ENCODE measurements at regions not wholly inside any gene's neighbourhood (a gene's known extent, or its start where the extent isn't known, plus 50 kb on each side); places are given as distances from the start of the nearest gene placed in this dataset.
"Not testable (repeated sequence)": the region's sequence is repeated elsewhere in the genome, so short reads cannot be mapped to it uniquely, and the experiment has no call there.

DNA sequence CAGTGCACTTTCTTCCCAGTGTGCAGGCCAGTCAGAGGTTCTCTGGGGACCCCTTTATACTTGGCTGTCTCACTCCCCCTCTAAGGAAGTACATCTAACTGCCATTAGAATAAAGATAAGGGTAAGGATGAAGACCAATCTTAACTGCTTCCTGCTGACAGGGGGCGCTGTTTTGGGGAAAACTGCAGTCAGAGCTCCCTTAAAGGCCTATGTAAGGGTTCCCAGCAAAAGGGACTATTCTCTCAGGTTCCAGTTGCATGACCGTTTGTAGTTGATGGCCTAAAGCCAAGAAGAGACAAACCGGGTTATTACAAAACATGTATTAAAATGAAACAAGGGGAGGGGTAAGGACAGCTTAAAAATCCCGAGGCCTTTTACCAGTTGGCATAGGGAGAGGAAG lies 115.6 kb upstream of the SPIN4 start:
- no peak for DNase-seq (ENCODE audit: low spot score)

- DNase-seq (ENCODE audit: low spot score): no peak
These were observed 107.8 kb upstream of the SPIN4 start for GRCh38 chrX:63458981-63459380.

DNA sequence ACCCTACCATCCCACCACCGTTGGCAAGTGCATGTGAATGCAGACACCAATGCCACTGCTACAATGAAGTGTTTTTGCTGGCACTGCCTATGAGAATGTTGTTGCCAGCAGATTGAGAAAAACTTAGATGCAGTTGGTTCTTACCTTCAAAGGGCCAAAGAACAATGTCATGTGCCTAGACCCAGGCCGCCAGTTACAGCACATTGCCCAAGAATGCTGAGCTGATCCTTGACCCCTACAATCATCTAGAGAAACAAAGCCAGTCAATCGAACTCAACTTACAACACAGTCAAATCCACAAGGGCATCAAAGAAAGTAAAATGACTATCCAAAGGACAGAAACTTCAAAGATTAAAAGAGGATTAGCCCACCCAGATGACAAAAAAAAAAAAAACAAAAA lies 102.4 kb upstream of the SPIN4 start:
- DNase-seq (ENCODE audit: low spot score): no peak

DNA sequence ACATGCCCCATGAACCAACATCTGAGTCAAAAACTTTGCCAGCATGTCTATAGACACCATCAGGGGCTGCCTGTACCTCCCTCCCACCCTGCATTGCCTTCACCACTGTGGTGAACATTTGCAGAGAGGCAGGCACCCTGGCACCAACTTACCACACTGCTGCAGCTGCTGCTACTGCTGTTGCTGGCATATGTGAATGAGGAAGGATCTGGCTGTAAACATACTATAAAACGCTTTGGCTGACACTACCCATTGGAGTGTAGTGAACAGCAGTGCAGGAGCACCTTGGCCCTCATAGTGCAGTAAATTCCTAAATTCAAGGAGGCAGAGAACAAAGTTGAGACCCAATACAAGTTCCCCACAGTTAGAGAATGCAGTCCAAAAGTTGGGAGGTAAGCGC lies 90.6 kb upstream of the SPIN4 start:
- no peak for DNase-seq (ENCODE audit: low spot score)

DNA sequence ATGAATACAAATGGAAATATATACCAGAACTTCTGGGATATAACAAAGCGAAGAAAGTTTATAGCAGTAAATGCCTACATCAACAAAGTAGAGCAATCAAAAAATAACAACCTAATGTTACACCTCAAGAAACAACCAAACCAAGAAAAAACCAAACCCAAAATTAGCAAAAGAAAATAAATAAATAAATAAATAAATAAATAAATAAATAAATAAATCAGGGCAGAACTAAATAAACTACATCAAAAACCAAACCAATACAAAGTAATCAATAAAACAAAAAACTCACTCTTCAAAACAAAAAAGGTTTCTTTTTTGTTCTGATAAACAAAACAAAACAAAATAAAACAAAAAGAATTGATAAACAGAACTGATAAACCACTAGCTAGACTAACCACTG lies 88.4 kb upstream of the SPIN4 start:
- no peak for DNase-seq (ENCODE audit: low spot score)

GRCh38 chrX:63436865-63437264 lies 85.7 kb upstream of the SPIN4 start:
- no peak for DNase-seq (ENCODE audit: low spot score)

DNA sequence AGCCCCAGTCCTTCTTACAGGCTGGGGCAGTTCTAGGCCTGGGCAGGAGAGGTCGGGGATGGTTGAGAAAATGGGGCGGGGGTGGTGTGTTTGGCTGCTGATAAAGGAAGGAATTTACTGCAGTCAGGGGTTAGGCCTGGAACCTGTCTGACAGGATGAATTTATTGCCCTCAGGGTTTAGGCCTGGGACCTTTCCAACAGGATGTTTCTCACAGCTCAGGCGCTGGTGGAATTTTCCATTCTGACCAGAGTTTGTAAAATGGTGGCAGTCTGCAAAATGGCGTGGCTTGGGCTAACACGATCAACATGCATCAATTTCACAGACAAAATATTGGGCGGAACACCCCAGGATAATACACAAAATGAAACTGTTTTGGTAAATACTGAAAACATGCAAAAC lies 83.5 kb upstream of the SPIN4 start:
- no peak for DNase-seq (ENCODE audit: low spot score)

DNA sequence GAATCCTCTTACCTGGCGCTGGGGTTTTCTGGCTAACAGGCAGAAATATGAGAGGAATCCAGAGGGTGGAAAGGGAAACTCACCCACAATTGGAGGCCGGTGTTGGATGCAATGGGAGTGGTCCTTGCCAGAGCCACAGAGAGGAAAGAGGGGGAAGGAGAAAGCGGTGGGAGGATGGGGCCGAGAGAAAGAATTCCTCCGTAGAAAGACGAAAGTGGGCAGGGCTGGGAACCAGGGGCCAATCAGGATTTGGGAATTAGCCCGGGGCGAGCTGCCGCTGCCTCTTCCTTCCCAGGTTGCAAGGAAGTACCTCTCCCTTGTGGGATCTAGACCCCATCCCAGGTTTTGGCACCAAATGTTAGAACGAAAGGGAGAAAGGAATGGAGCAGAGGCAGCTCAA lies 83.1 kb upstream of the SPIN4 start:
- no peak for DNase-seq (ENCODE audit: low spot score)

GRCh38 chrX:63430026-63430425 lies 78.9 kb upstream of the SPIN4 start:
- DNase-seq (ENCODE audit: low spot score): no peak

- DNase-seq (ENCODE audit: low spot score): no peak
These were observed 77.2 kb upstream of the SPIN4 start for GRCh38 chrX:63428348-63428747.

GRCh38 chrX:63426519-63426918 lies 75.4 kb upstream of the SPIN4 start:
- no peak for DNase-seq (ENCODE audit: low spot score)

GRCh38 chrX:63424063-63424462 lies 72.9 kb upstream of the SPIN4 start:
- DNase-seq (ENCODE audit: low spot score): no peak

DNA sequence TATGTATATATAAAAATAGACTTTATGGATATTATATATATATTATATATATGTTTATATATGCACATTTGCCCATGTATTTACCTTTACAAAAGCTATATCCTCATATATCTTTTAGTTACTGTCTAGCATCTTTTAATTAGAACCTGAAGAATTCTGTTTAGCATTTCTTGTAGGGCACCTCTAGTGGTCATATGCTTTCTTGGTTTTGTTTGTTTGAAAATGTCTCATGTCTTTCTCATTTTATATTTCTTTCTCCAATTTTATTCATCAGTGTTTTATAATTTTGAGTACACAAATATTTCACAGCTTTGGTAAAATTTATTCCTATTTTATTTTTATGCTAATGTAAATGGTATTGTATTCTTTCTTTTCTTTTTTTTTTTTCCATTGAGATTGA lies 70.3 kb upstream of the SPIN4 start:
- DNase-seq (ENCODE audit: low spot score): no peak

- DNase-seq (ENCODE audit: low spot score): no peak
These were observed 67.1 kb upstream of the SPIN4 start for GRCh38 chrX:63418211-63418610.

DNA sequence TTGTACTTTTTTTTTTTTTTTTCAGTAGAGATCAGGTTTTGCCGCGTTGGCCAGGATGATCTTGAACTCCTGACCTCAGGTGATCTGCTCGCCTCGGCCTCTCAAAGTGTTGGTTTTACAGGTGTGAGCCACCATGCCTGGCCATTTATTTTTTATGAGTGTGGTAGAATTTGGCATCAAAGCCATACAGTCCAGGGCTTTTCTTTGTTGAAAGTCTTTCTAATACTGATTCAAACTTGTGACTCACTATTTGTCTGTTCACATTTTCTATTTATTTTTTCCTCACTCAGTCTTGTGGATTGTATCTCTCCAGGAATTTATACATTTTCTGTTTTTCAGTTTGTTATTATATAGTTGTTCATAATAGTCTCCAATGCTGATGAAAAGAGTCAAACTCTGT lies 66.5 kb upstream of the SPIN4 start:
- no peak for DNase-seq (ENCODE audit: low spot score)

GRCh38 chrX:63409934-63410333 lies 58.8 kb upstream of the SPIN4 start:
- not testable (repeated sequence) for DNase-seq (ENCODE audit: low spot score)

GRCh38 chrX:63408050-63408449 lies 56.9 kb upstream of the SPIN4 start:
- no peak for DNase-seq (ENCODE audit: low spot score)

GRCh38 chrX:63404332-63404731 lies 53.2 kb upstream of the SPIN4 start:
- DNase-seq (ENCODE audit: low spot score): no peak

GRCh38 chrX:63402106-63402505 lies 51.0 kb upstream of the SPIN4 start:
- DNase-seq (ENCODE audit: low spot score): no peak
